GM21526 (cell line): ENCODE measurements at regions not wholly inside any gene's neighbourhood (a gene's known extent, or its start where the extent isn't known, plus 50 kb on each side); places are given as distances from the start of the nearest gene placed in this dataset.

Experiments used
- ATAC-seq: cut with Tn5 transposase; IDR thresholded peaks from one replicate; pipeline ENCODE4 v1.9.1; 2021; ENCODE audit warnings: moderate library complexity; ENCODE audit not compliant: unreplicated experiment, low FRiP score

GRCh38 chr13:107192289-107192688, 624.4 kb upstream of the ARGLU1 start:
- no peak for ATAC-seq

GRCh38 chr13:107190065-107190464, 622.1 kb upstream of the ARGLU1 start:
- ATAC-seq = no peak

- no peak for ATAC-seq
These were observed 618.0 kb upstream of the ARGLU1 start for GRCh38 chr13:107185889-107186288.

GRCh38 chr13:107170270-107170931, 602.5 kb upstream of the ARGLU1 start:
- ATAC-seq = no peak

GRCh38 chr13:107157271-107157670, 589.3 kb upstream of the ARGLU1 start:
- ATAC-seq = no peak

- ATAC-seq = no peak
These were observed 576.5 kb upstream of the ARGLU1 start for GRCh38 chr13:107144432-107144831.

- ATAC-seq = no peak
These were observed 573.8 kb upstream of the ARGLU1 start for GRCh38 chr13:107141767-107142166.

GRCh38 chr13:107139006-107139405, 571.1 kb upstream of the ARGLU1 start:
- ATAC-seq = no peak

- no peak for ATAC-seq
These were observed 570.5 kb upstream of the ARGLU1 start for GRCh38 chr13:107138486-107138885.

GRCh38 chr13:107133950-107134349, 566.0 kb upstream of the ARGLU1 start:
- no peak for ATAC-seq

GRCh38 chr13:107130566-107130965, 562.6 kb upstream of the ARGLU1 start:
- no peak for ATAC-seq

- no peak for ATAC-seq
These were observed 556.8 kb upstream of the ARGLU1 start for GRCh38 chr13:107124730-107125129.

- ATAC-seq = no peak
These were observed 556.3 kb upstream of the ARGLU1 start for GRCh38 chr13:107124129-107124718.

GRCh38 chr13:107121793-107122192, 553.9 kb upstream of the ARGLU1 start:
- ATAC-seq = no peak

- ATAC-seq = no peak
These were observed 552.3 kb upstream of the ARGLU1 start for GRCh38 chr13:107119989-107120881.

- ATAC-seq = no peak
These were observed 550.6 kb upstream of the ARGLU1 start for GRCh38 chr13:107118506-107118905.

- no peak for ATAC-seq
These were observed 549.5 kb upstream of the ARGLU1 start for GRCh38 chr13:107117327-107118012.

GRCh38 chr13:107113387-107113786, 545.5 kb upstream of the ARGLU1 start:
- no peak for ATAC-seq

GRCh38 chr13:107111248-107111647, 543.3 kb upstream of the ARGLU1 start:
- no peak for ATAC-seq

GRCh38 chr13:107104631-107105030, 536.7 kb upstream of the ARGLU1 start:
- ATAC-seq = no peak

GRCh38 chr13:107102676-107103075, 534.7 kb upstream of the ARGLU1 start:
- ATAC-seq = no peak
